Vagina (tissue), 2 donors: ENCODE measurements at regions not wholly inside any gene's neighbourhood (a gene's known extent, or its start where the extent isn't known, plus 50 kb on each side); places are given as distances from the start of the nearest gene placed in this dataset.

Source experiments
- CTCF ChIP-seq, 3 experiments: fragments of 450-650 bp in 2 of 3; fragments of 200-600 bp in 1 of 3; sonication (generic) in 1 of 3; IDR thresholded peaks; one replicate each; pipeline ENCODE4 v1.5.1; 2017 to 2019; ENCODE audit warnings: antibody characterized with exemption in 3 of 3, mild to moderate bottlenecking in 2 of 3, moderate library complexity in 2 of 3
- POLR2A ChIP-seq, 2 donors: fragments of 450-650 bp; IDR thresholded peaks; one replicate each; pipeline ENCODE4 v1.6.1; 2017; ENCODE audit warnings: antibody characterized with exemption in 2 of 2, mild to moderate bottlenecking in 2 of 2, moderate library complexity in 2 of 2
- POLR2AphosphoS5 ChIP-seq, 2 donors: sonication (generic); formaldehyde crosslinking; IDR thresholded peaks; one replicate each; pipeline ENCODE4 v1.9.0; 2017; ENCODE audit warnings: antibody characterized with exemption in 2 of 2, mild to moderate bottlenecking in 2 of 2, low read depth in 1 of 2; ENCODE audit not compliant: insufficient read depth in 1 of 2

GRCh38 chr1:81010126-81010525 is 790.6 kb upstream of the ADGRL2 start:
- no peak for TF ChIP-seq CTCF (IDR thresholded peaks at IDR 0.05)
- no peak for TF ChIP-seq POLR2A (IDR thresholded peaks at IDR 0.05)
- no peak for TF ChIP-seq POLR2AphosphoS5 (IDR thresholded peaks at IDR 0.05; ENCODE audit: insufficient read depth in 1 of 2, low read depth in 1 of 2)
